Fibroblast of skin of scalp (primary cell): ENCODE measurements at regions not wholly inside any gene's neighbourhood (a gene's known extent, or its start where the extent isn't known, plus 50 kb on each side); places are given as distances from the start of the nearest gene placed in this dataset.
"Not testable (repeated sequence)": the region's sequence is repeated elsewhere in the genome, so short reads cannot be mapped to it uniquely, and the experiment has no call there.

Source experiments
- DNase-seq: peaks from one replicate; pipeline ENCODE4 v3.0.0-alpha.2; 2013

DNA sequence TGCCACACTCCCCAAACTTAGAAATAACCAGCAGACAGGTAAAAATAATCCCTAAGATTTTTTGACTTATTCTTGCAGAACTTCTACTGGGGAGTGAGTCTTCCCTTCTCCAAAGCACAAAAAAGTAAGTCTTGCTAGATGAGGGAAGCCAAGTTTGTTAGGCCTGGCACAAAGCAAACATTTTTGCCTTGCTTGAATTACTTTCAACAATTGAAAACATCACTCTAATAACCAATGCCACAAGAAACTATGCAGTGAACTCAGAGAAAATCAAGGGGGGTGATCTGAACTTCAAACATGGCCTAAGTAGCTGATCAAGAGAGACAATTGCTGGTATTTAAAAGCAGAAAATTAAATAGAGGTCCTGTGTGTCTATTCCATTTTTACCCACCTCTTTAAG, 123.6 kb upstream of the SLC1A3 start:
- DNase-seq: no peak

DNA sequence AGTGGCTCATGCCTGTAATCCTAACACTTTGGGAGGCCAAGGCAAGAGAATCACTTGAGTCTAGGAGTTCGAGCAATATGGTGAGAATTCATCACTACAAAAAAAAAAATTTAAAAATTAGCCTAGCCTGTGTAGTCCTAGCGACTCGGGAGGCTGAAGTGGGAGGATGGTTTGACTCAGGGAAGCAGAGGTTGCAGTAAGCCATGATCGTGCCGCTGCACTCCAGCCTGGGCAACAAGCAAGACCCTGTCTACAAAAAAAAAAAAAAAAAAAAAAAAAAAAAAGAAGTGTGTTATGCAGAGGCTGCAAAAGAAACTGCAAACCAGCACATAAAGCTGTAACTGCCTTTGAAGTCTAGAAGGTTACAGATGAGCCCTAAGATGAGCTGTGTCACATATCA, 116.9 kb upstream of the SLC1A3 start:
- DNase-seq: no peak

GRCh38 chr5:36491856-36492255, 114.5 kb upstream of the SLC1A3 start:
- DNase-seq: no peak

DNA sequence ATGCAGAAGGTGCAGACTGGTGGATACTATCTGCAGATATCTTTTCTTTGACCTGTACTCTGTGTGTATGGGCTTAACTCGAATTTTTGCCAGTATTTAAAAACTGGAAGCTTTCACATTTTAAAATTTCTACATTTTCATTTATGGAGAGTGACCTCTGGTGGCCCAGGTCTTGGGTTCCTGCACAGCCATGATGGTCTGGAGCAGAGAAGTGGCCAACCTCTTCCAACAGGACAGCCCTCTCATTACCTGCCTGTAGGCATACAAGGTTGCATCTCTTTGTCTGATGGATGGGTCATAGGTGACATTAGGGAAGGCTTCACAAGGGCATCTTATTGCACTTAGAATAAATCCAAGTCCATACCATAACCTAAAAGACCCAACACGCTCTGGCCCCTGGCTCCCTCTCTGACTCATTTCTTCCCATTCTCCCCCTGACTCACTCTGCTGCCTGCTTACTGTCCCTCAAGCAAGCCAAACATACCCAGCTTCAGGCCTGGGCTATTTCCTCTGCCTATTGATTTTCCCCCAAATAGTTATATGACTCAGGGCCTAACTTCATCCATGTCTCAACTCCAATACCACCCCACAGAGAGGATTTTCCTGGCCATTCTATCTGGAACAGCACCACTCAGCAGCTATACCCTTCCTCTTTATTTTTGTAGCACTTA, 113.3 kb upstream of the SLC1A3 start:
- peak; percentile 67 for DNase-seq

GRCh38 chr5:36494028-36494427, 112.4 kb upstream of the SLC1A3 start:
- DNase-seq: no peak

GRCh38 chr5:36494841-36495601, 111.4 kb upstream of the SLC1A3 start:
- peak; percentile 64 for DNase-seq

GRCh38 chr5:36495611-36496010, 110.8 kb upstream of the SLC1A3 start:
- peak; percentile 74 for DNase-seq

DNA sequence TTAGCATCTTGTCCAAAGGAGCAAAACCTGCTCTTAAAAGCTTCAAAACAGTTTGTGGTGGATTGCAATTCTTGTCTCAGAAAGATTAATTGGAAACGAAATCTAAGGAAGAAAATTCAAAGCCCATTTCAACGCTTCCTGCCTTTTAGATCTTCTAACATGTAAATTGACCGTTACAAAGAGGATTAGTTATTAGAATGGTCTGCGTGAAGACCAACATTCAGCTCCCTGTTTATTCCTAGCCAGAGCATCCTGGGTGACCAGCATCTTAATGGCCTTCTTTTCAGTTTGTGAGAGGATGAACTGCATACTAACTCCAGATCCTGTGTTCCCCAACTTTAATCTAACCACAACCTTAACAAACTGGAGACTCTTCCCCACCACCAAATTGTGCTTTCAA, 109.9 kb upstream of the SLC1A3 start:
- DNase-seq: no peak

- peak; percentile 97 for DNase-seq
Measured at GRCh38 chr5:36502608-36503007, 103.8 kb upstream of the SLC1A3 start.

DNA sequence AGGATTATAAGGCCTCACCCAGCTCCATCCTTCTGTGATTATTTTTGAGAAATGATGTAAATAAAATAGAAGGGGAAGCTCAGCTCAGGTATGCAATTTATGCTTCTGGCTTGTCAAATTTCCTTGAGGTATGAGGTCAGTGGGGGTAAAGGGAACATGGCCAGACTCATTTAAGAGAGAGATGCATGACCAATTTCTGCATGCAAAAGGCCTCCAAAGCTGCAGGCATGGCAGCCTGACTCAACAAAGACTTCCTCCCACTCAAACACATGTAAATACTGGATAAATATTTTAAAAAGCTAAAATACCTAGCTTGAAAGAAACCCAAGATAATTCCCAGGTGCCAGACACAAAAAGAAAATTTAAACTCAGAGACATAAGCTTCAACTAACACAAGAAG, 101.4 kb upstream of the SLC1A3 start:
- no peak for DNase-seq

- DNase-seq: peak; percentile 74
Measured at GRCh38 chr5:36507332-36507952, 99.0 kb upstream of the SLC1A3 start.

DNA sequence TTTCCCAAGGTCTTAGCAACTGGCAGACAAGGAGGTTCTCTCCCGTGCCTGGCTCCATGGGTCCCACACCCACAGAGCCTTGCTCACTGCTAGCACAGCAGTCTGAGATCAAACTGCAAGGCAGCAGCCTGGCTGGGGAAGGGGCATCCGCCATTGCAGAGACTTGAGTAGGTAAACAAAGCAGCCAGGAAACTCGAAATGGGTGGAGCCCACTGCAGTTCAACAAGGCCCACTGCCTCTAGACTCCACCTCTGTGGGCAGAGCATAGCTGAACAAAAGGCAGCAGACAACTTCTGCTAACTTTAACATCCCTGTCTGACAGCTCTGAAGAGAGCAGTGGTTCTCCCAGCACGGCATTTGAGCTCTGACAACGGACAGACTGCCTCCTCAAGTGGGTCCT, 98.1 kb upstream of the SLC1A3 start:
- not testable (repeated sequence) for DNase-seq

- DNase-seq: not testable (repeated sequence)
Measured at GRCh38 chr5:36513647-36514046, 92.8 kb upstream of the SLC1A3 start.

GRCh38 chr5:36519881-36520280, 86.5 kb upstream of the SLC1A3 start:
- DNase-seq: no peak

DNA sequence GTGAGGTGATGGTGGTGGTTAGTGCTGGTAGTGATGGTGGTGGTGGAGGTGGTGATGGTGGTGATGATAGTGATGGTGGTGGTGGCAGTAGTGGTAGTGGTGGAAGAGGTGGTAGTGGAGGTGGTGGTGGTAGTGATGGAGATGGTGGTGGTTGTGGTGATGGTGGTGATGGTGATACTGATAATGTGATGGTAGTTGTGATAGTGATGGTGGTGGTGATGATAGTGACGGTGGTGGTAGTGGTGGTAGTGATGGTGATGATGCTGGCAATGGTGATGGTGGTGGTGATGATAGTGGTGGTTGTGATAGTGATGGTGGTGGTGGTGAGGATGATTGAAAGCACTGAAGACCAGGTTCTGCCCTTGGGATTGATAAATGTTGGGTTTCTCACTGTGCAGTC, 85.2 kb upstream of the SLC1A3 start:
- no peak for DNase-seq

DNA sequence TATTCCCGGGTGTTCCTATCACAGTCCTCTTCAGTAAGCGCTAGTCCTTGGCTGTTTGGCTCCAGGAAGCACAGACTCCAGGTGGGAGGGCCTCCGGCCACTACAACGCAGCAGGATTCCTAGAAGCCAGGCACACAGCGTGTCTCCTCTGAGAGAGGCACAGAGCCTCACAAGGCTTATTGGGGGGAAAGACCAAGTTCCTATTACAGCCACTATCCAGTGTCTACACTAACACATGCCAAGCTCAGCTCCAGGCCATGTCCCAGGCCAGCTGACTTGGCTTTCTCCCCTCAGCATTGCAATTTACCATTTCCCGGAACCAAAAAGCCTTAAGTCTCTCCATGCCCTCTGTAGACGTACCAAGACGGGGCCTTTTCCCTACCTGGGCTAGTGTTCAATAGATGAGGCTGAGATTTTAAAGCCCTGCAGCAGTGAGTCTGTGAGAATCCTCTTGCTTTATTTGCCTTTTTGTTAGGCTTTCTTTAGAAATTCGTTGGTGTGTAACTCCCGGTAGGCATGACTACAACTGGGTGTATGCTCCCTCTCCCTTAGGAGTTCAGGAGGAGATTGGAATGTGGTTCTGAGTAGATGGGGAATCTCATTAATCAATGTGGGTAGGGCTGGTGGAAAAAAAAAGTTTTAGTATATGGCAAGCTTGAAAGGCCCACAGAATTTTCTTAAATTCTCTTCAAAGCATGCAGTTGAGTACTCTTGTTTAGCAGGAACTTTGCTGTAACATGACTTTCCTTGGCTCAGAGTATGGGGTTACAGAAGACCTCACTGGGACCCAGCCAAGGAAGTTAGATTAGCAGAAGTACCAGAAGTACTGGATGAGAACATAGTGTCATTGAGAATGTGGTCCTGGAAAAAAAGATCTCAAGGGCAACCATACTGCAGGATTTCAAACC, 84.3 kb upstream of the SLC1A3 start:
- DNase-seq: peak; percentile 24

DNA sequence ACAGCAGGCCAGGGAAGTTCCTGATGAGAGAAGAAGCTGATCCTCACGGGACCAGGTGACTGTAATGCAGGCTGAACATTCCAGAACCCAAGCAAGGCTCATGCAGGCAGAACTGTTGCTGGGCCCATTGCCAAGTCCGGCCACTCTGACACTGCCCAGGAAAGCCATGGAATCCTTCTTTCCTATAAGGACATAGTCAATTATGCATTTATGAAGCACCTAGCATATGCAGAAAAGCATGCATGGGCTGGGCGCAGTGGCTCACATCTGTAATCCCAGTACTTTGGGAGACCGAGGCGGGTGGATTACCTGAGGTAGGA, 83.7 kb upstream of the SLC1A3 start:
- no peak for DNase-seq

DNA sequence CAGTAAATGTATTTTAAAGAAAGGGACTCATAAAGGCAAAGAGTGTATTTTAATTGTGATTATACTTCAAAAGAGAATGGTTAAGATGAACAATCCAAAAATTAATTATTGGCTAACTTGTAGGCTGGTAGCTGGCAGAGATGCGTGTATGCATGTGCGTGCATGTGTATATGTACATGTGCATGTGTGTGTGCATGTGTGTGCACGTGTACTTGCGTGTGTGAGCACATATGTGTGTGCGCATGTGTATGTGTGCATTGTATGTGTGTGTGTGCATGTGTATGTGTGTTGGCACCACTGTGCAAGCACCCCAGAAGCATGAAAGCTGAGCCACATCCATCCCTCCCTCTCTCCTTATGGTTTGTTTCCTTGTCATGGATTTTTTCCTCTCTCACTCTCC, 83.0 kb upstream of the SLC1A3 start:
- no peak for DNase-seq

DNA sequence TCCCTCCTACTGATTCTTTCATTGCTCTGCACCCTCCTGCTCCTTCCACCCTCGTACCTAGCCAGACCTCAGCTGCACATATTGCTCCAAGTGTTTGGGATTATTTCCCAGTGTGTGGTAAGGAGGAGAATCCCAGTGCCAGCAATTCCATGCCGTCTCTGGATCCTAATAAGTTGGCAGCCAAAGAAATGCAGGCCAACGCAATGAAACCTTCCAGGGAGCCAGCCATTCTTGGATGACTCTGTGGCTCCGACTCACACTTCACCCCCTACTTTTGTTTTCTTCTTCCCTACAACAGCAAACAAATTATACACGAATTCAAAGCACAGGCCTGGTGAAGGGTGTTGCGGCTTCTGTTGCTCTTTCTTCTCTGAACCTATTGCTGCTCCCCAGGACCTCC, 82.5 kb upstream of the SLC1A3 start:
- no peak for DNase-seq

- no peak for DNase-seq
Measured at GRCh38 chr5:36526537-36526936, 79.9 kb upstream of the SLC1A3 start.

DNA sequence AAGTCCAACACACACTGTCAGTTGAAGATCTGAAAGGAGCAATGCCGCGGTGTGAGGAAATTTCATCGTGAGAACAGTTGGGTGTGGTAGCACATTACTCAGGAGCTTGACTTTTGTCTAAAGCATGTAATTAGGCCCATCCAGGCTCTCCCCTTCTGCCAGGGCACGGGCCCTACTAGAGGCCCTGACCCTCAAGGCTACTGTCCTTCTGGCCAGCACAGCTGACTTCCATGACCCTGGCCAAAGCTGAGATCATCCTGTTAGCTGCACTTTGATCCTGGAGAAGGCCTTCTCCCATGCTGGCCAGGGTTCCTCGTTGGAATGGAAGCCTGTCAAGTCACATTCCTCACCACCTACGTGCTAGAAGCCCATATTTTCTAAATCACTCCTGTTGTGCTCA, 77.8 kb upstream of the SLC1A3 start:
- no peak for DNase-seq

- DNase-seq: no peak
Measured at GRCh38 chr5:36529142-36529541, 77.3 kb upstream of the SLC1A3 start.

- no peak for DNase-seq
Measured at GRCh38 chr5:36530215-36530614, 76.2 kb upstream of the SLC1A3 start.
